NCI-H2107 treated with DMSO at 0.1 percent for 48 hours (cell line): ENCODE measurements at regions not wholly inside any gene's neighbourhood (a gene's known extent, or its start where the extent isn't known, plus 50 kb on each side); places are given as distances from the start of the nearest gene placed in this dataset.

ENCODE experiments used
- DNase-seq: peaks from one replicate; lab custom pipeline; 2025; ENCODE audit not compliant: unreplicated experiment; lab: John Stamatoyannopoulos, UW

DNA sequence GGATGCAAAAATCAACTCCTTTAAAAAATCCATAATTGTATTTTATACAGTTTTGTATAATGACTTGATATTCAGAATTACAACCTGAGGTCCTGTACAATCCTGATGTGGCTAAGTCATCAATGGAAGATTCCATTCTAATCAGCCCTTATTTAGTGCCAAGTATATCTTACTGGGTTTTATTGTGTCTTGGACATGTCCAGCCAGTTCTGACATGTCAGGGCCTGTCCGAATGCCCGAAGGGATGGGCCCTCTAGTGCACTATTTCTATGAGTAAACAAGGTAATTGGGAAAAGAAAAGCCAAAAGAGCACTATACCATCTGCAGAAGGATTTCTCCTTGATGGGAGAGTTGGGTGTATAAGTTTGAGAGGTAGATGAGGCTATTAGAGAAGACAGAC lies 412.9 kb downstream of the METTL15 start:
- DNase-seq: no peak

DNA sequence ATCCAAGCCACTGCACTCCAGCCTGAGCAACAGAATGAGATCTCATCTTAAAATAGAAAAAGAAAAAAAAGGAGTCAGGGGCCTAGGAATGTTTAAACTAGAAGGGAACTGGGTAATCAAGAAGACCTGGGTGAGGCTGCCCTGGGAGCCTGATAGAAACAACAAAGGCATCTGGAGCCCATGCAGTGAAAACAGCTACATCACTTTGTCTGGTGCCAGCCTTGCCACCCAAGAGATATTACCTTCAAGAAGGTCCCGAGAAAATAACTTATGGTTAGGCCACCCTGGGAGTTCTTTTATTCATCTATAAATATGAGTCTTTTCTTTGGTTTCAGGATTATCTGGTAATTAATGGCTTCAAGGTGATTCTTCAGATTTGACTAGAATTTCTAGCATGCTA lies 412.1 kb downstream of the METTL15 start:
- DNase-seq: no peak

DNA sequence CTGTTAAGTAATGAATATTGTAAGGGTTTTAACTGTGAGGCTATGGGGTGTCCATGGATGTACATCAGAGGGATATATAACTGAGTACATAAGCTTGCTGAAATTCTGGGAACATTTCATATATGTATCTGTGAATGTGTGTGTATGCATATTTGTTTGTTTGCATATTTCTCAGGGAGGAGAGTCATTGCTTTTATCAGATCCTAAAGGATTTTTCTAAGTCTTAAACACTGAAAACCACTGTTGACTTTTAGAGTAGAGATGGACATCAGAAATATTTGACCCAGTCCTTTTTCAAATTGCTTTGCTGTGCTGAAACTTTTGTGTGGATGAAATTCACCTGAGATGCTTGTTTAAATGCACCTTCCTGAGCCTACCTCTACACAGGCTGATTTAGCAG lies 410.6 kb downstream of the METTL15 start:
- DNase-seq: no peak

DNA sequence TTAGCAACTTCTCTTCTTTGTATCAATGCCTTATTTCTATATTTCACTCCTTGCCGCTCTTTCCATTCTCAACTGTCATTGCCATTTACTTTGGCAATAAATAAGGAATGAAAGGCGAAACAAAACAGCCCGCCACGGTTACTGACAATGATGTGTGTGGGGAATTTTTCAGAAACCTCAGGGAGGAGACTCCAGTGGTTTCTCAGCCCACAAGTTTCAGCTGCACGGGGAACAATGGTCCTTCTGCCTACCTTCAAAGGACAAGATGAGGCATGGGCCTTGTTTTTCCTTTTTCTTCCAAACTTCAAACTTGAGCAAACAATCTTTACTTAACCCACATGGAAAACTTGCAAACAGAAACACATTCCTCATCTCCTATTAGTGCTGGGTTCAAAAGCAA lies 409.4 kb downstream of the METTL15 start:
- no peak for DNase-seq

DNA sequence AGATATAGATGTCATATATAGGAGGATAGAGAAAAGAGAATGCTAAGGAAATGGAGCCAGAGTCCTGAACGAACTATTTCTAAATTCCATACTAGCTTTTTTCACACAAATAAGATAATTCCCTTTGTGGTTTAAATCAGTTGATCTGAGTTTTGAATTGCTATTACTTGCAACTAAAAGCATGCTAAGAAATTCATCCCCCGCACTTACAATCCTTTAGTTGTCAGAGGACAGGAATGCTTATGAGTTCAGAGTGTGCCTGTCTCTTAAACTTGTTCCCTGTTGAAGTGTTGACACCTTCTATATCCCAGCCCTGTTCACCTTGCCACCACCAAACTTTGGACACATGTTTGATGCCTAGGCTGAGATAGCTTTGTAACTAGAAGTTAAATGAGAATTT lies 406.2 kb downstream of the METTL15 start:
- no peak for DNase-seq

DNA sequence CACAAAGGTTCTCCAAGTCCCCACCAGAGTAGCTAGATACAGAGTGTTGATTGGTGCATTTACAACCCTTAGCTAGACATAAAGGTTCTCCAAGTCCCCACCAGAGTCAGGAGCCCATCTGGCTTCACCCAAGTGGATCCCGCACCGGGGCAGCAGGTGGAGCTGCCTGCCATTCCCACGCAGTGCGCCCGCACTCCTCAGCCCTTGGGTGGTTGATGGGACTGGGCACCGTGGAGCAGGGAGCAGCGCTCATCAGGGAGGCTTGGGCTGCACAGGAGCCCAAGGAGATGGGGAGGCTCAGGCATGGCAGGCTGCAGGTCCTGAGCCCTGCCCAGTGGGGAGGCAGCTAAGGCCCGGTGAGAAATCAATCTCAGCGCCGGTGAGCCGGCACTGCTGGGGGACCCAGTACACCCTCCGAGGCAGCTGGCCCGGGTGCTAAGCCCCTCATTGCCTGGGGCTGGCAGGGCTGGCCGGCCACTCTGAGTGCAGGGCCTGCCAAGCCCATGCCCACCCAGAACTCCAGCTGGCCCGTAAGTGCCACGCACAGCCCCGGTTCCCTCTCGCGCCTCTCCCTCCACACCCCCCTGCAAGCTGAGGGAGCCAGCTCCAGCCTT lies 404.1 kb downstream of the METTL15 start:
- no peak for DNase-seq

DNA sequence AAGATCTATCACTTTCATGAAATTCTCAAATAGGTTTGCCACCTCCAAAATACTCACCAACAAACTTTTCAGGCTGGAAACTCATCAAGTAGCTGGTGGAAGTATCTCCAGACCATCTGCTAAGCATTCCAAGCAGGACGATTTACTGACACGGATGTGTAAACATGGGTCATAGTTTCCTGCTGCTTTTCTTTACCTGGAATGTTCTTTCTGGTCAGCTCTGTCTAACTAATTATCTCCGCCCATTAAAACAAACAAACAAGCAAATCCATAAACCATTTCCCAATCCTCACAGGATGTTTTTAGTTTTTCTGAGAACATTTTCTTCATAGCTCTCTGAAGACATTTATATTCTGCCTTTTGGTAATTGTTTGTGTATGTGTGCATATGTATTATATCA lies 397.0 kb downstream of the METTL15 start:
- DNase-seq: no peak

DNA sequence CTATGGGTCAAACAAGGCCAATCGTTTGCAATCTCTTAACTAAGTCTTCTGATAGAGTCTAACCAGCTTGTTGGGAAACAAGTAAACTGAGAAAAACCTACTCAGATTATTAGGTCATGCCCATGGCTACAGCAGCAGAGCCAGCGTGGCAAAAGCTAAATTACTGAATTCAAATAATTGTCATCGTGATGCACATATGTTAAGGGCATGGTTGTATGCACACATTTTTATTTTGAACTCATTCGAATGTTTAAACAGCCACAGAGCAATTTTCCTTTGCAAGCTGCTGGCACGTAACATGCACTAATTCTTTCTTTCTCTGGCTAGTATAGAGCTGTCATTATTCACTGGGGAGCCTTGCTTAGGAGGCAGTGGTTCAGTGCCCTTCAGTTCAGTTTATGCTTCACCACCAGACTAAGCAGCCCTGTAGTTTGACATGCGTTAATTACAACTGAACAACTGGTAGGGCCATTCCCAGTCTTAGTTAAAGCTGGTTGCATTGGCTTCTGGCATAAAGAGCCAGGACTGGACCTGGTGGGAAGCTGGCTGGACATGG lies 396.4 kb downstream of the METTL15 start:
- no peak for DNase-seq

DNA sequence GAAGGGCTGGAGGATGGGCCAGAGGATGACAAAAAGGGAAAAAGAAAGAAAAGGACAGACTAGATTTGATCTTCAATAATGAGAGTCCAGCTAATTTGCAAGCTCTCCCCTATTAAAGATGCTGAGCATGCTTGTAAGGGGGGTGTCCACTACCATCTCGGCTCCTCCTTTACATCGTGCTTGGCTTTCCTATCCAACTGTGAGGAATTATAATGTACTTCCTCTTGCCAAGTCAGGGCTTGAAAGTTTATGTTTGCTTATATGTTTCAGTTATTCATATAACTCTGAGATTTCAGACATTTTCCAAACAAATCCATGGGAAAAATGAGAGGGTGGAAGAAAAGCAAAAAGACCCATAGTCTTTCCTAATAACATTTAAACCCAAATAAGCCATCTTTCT lies 387.1 kb downstream of the METTL15 start:
- DNase-seq: no peak

DNA sequence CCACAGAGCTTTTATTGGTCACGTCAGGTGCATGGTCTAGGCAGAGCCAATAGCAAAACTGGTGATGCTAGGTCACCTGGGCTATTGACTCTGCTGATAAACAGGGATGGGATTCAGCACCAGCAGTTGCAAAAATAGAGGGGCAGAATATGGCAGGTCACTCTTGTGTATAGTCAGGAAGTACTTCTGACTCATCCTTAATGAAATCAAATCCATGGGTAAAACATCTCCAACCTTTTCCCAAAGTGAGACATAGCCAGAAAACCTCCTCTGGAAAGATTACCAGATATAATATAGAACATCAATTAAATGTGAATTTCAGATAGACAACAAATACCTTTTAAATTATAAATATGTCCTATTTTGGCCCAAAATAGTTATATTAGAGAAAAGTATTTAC lies 383.2 kb downstream of the METTL15 start:
- DNase-seq: no peak

DNA sequence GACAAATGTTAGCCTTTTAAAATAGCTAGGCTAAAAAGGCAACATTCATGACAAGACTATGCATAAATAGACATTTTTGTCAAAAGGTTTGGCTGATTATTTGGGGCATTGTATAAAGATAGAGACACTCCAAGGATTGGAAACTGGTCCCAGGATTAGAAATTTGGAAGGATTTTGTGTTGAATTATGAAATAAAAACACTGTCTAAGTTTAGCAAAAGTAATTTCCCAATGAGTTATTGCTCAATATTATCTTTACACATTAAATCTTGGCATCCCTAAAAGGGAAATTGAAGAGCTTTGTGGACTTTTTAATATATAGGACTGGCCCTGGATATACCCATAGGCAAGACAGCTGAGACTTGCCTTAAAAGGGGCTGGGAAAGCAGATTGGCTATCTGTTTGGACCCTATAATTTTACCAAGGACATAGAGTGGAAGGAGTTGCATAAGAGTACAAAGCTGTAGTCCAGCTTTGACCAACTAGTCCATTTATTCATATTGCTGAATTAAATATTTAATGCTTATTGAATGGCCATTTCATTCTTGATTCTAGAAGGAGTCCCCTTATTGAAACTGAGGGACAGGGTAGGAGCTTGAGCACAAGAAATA lies 382.7 kb downstream of the METTL15 start:
- DNase-seq: no peak

DNA sequence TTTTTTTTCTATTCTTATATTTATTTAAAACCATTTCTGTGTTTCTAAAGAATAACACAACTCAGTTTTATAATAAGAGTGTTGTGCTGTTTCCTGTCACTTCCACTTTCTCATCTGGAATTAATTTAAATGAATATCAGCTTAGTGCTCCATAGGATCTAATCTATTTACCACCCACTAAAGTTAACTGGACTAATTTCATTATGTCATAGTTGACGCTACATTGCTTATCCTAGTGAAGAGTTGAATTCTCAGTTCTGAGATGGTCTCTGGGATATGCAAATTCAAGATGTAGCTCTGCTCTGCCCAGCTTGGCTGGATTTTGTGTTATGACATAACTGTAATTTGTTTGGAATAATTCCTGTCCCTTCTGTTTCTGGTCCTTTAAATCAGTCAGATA lies 380.1 kb downstream of the METTL15 start:
- no peak for DNase-seq

DNA sequence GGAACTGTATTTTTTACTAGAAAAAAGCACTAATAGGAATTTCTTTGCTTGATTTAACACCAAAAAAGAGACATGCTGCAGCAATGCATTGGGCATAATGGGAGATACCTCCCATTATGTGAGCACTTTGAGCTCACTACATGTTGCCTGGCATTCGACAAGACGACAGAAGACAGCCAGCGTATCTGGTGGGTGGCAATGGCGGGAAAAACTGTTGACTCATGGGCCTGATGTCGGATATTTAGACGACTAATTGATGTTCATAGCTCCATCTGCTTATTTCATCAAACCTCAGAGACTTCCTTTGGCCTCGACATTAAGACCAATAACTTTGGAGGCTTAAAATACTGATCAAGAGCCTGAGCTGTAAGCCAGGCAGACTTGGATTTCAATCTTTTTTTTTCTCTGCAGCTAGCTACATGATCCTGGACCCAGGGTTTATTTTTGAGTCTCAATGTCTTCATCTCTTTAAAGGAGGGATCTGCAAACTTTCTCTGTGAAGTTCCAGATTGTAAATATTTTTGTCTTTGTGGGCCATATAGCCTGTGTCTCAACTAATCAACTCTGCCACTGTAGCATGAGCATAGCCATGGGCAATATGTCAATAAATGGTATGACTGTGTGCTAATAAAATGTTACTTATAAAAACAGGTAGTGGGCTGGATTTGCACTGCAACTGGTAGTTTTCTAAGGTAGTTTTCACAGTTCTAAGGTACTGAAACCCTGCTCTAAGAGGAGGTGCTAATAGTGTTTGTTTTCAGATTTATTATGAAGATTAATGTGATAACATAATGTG lies 375.1 kb downstream of the METTL15 start:
- DNase-seq: no peak

DNA sequence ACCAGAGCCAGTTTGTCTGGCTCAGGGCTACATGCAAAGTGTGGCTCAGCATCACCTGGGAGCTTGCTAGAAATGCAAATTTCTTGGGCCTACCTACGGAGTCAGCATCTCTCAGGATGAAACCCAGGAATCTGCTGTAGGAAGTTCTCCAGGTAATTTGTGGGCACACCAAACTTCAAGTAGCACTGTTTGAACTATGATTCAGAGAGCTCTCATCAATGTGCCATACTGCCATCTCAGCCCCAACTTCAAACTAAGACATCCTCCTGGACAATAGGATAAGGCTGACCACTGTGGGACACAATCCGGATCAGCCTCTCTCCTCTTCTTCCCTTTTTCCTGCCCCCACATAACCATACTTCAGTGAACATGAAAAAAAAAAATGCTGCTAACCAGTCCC lies 374.5 kb downstream of the METTL15 start:
- DNase-seq: no peak

DNA sequence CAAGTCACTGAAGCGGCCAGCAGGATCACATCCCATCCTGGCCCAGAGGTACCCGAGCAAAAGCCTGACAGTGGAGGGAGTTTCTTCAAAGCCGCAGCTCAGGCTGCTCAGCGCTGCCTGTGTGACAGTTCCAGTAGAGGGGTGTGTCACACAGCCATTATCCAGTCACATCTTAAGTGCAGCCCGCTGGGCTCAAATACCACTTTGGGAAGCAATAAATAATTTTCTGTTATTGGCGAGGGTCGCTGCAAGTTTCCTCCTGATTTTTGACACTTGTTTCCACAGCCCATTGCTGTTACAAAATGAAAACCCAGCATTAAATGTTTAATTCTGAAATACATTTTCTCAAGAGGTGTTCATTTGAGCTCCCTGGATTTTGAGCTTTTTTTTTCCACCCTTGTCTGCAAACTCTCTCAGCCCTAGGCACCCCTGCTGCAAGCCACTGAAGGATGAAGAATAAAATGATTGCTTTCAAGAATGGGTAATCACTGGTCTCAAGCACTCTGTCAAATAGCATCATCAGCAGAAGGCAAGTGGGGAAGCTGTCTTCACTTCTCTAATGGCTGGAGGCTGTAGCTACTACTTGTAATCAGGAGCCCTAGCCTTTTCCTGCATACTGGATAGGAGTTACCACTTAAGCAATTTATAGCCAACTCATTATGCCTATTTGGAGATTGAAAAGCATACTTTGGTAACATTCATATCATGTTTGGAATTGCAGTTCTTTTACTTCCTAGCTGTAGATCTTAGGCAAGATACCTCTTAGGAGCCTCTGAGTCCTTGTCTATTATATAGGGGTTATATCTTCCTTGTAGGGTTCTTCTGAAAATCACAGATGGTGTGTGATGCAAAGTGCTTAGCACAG lies 373.7 kb downstream of the METTL15 start:
- no peak for DNase-seq

DNA sequence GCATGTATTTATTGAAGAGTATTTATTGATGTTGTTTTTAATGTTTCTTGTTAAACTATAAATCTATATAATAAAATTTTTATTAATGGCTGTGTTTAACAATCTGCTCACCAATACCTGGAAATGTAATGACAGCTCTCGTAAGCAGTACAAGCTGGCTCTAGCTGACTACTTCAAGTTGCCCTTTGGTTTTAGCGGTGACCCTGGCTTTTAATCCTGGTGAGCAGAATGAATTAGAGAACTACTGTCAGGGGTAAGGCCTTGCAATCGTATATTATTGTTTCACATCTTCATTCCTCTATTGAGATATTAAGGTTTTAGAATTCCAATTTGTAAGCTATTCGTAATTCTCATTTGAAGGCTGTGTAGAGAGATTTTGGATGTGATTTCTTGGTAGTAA lies 372.2 kb downstream of the METTL15 start:
- no peak for DNase-seq

DNA sequence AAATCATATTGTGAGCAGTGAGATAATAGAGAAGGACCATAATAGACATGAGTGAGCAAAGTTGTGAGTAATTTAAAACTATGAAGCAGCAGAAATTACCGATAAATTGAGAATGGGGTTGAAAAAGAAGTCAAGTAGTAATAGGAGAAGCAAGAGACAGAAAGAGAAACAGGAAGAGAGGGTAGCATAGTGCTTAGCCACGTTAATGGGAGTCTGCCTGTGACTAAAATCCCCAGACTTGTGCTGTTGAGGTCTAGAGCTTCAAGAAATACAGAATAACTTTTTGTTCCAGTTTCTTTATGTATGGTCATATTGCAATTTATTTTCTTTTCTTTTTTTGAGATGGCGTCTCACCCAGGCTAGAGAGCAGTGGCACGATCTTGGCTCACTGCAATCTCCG lies 368.7 kb downstream of the METTL15 start:
- no peak for DNase-seq

DNA sequence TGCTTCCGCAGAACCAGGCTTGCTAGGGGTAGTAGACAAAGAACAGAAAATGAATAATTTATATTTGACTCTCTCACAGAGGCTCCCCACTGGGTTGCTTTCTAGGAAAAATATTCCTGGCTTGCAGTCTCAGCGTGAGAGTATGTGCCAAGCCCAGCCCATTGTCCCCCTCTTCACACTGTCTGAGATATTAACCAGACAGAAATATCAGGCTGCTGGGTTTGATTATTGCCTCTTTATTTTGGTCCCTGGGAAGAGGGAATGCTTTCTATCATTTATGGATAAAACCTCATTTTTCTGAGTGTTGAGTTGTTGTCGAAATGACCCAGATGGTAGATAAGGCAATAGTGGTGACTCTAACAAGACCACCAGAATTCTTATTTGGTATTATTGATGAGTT lies 367.9 kb downstream of the METTL15 start:
- no peak for DNase-seq

DNA sequence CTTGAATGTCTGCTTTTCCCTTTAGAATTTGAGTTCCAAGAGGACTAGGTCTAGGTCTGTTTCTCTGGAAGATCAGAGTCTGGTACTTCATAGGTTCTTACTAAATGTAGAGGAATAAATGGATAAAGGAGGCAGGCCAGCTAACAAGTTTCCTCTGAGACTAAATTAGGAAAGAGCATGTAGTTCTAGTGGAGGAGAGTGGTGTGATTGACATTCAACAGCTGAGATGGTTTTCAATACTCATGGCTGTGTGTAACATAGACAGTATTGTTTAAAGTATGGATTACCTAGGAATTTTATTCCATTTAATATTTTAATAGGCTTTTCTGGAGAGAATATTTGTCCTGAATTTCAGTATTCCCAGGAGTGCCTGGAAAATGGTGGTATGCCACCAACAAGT lies 364.7 kb downstream of the METTL15 start:
- no peak for DNase-seq

DNA sequence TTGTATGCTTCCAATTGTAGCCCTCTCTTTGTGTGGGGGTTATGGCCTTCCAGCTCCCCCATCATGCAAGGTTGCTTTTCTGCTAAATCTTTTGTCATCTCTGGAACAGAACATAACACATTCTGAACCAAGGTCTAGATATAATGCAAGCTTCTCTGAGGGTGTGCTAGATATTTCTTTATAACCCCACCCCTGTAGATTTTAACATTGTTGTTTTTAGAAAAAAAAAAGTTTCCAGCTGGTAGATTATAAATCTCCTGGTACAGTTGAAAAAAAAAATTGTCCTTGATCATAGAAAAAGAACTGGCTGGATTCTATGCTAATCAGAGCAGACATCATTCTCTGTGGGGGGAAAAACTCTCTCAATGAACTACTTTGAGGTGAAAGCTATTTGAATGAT lies 363.3 kb downstream of the METTL15 start:
- DNase-seq: no peak

DNA sequence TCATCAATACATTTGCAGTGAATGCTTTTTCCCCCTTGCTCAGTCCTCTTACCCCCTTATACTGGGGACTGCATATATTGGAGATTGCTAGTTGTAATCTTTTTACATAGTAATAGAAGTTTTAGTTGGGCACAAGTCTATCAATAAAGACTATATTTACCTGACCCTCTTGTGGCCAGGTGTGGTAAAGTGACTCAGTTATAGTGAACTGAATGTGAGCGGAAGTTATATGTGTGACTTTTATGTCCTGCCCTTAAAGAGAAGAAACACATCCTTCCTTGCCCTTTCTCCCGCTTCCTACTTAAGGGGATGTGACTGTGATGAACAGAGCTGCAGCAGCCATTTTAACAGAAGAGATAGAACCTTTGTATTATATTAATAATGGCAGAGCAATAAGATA lies 362.0 kb downstream of the METTL15 start:
- DNase-seq: no peak
